Epithelial cell of esophagus (primary cell): ENCODE measurements at regions not wholly inside any gene's neighbourhood (a gene's known extent, or its start where the extent isn't known, plus 50 kb on each side); places are given as distances from the start of the nearest gene placed in this dataset.

Source experiments
- DNase-seq: peaks from one replicate; pipeline ENCODE4 v3.0.0; 2010; ENCODE audit warnings: low read depth
- H3K4me3 ChIP-seq: 2 replicates; pipeline ENCODE4 v1.5.1; 2011; ENCODE audit warnings: mild to moderate bottlenecking, low read length, control low read depth
- TF ChIP-seq, protein P1 (sequence below): IDR thresholded peaks from 2 replicates; pipeline ENCODE4 v1.5.1; 2011; ENCODE audit warnings: low read depth, mild to moderate bottlenecking, low read length, control low read depth, inconsistent platforms; ENCODE audit not compliant: insufficient read depth; ENCODE audit errors: missing control alignments

DNA sequence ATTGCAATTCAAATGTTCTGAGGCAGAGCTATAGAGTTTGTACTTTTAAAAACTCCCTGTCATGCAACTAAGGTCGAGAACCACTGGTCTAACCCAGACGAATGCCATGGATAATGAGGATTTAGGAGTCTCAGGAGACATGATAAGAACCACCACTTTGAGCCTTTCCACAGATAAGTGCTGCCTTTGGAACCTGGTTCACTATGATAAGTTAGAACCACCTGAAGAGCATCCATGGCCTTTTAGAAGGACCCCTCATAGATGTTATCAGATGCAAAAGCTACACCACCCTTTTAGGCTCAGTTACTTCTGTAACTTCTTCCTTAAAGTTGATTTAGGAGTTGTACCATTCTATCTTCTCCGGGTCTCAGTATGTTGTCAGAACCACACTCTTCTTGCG is 350.6 kb upstream of the CCL2 start:
- no peak for DNase-seq
- no peak overlapping the region for H3K4me3 ChIP-seq
- TF ChIP-seq, protein P1, sequence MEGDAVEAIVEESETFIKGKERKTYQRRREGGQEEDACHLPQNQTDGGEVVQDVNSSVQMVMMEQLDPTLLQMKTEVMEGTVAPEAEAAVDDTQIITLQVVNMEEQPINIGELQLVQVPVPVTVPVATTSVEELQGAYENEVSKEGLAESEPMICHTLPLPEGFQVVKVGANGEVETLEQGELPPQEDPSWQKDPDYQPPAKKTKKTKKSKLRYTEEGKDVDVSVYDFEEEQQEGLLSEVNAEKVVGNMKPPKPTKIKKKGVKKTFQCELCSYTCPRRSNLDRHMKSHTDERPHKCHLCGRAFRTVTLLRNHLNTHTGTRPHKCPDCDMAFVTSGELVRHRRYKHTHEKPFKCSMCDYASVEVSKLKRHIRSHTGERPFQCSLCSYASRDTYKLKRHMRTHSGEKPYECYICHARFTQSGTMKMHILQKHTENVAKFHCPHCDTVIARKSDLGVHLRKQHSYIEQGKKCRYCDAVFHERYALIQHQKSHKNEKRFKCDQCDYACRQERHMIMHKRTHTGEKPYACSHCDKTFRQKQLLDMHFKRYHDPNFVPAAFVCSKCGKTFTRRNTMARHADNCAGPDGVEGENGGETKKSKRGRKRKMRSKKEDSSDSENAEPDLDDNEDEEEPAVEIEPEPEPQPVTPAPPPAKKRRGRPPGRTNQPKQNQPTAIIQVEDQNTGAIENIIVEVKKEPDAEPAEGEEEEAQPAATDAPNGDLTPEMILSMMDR: no peak

DNA sequence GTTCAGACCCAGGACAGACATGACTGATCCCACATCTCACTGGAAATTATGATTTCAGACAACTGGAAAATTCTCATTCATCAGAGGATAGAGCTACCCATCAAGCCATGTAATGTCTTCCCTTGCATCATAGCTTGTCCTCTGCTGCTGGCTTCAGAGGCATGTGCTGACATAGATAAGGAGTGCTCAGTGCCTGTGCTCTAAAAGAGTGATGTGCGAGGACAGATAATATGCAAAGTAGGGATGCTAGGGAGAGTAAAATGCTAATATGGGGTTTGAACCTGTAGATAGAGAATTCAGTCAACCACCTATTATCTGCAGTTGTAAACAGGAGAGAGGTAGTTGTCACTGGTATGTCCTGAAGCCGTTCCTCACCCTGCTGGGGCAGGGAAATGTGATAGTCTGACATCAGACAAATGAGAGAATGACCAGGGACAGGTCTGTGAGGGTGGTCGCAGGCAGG is 349.7 kb upstream of the CCL2 start:
- TF ChIP-seq, protein P1: no peak
- H3K4me3 ChIP-seq: no peak overlapping the region
- no peak for DNase-seq

DNA sequence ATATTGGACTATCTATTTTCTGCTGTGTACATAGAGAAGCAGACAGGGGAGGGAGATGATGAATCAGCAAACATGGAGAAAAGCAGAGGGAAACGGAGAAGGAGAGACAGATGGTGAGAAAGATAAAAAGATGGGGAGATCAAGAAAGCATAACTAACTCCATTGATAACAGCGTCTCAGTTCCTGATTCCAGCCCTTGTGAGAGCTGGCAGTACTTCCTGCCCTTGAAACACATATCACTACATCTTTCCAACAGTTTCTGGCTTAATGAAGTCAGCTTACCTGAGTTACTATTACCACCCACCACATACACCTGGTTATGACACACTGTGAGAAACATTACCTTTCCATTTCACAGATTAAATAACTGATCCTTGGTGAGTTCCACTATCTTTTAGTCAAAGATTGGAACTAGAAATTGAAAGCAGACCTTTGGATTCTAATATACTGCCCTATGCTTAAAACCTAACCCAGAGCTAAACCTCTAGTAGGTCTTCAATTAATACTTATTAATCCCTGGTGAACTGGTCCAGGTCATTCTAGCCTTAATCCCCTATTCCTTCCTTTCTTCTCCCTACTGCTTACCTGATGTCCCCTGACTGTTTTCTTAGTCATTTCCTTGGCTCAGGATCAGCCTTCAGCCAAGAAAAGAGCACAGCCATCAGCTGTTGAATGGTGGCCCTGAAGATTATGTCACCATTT is 346.6 kb upstream of the CCL2 start:
- TF ChIP-seq, protein P1: no peak
- H3K4me3 ChIP-seq: no peak overlapping the region
- DNase-seq: no peak

DNA sequence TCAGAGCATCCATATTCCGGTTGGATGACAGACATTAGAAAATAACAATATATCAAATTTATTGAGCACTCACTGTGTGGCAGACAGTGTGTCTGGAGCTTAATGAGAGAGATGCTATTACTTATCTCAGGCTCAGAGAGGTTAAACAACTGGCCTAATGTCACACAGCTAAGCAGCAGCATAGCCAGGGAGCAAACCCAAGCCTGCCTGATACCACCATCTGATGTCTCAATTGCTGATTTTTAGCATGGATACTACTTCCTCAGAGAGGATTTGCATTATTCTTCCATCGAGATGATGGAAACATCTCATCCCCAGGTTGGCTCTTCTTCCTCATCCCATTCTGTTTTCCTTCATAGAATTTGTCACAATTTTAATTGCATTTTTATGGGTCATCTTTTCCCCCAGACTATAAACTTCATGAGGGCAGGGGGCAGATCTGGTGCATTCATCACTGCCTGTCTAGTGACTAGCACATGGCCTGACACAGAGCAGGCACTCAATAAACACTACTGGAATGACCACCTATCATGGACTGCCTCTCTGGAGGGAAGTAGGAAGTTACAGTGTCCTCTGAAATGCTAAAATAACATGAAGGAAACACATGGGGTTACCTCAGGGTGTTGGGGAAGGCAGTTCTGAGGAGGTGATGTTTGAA is 344.8 kb upstream of the CCL2 start:
- TF ChIP-seq, protein P1: no peak
- no peak overlapping the region for H3K4me3 ChIP-seq
- no peak for DNase-seq

DNA sequence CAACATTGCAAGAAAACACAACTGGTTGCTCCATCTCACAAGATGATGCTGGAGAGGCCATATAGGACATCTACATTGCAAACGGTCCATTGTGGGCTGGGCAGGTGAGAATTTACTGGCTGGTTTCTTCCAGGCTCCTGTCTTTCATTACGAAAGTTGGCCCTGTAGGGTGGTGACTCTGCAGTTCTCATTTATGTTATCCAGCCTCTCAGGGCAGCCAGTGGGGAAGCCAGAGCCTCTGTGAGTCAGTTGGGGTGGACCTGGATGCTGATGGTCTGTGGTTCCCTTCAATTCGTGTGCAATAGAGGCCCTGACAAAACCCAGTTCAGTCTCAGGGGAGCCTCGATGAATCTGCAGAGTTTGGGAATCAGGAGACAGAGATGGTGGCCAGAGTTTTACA is 341.0 kb upstream of the CCL2 start:
- TF ChIP-seq, protein P1: no peak
- no peak for DNase-seq
- H3K4me3 ChIP-seq: no peak overlapping the region

DNA sequence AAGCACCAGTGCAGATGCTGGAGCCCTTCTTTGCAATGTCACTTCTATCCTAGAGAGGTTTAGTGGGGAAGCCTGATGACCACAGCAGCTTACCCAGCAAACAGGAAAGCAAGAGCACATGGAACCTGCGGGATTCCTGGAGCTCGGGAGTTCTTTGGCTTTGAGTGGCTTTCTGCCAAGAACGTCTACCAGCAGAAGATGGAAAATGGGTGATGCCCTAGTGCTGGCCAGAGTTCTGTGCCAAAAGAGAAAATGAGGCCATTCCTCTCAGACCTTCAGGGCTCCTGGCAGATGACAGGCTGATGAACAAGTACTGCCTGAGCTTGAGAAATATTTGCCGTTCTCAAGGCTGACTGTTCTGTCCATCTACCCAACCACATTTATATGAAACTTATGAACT is 332.1 kb upstream of the CCL2 start:
- TF ChIP-seq, protein P1: no peak
- no peak for DNase-seq
- H3K4me3 ChIP-seq: no peak overlapping the region
